ENCODE measurements at regions not wholly inside any gene's neighbourhood (a gene's known extent, or its start where the extent isn't known, plus 50 kb on each side); places are given as distances from the start of the nearest gene placed in this dataset.
"Not testable (repeated sequence)": the region's sequence is repeated elsewhere in the genome, so short reads cannot be mapped to it uniquely, and the experiment has no call there.

- not testable (repeated sequence) for TF ChIP-seq CTCF, POLR2A (IDR thresholded peaks at IDR 0.05)
Observed at GRCh38 chr12:66760122-66760521, 81.2 kb upstream of the GRIP1 start.
